ENCODE measurements at regions not wholly inside any gene's neighbourhood (a gene's known extent, or its start where the extent isn't known, plus 50 kb on each side); places are given as distances from the start of the nearest gene placed in this dataset.
"Not testable (repeated sequence)": the region's sequence is repeated elsewhere in the genome, so short reads cannot be mapped to it uniquely, and the experiment has no call there.

DNA sequence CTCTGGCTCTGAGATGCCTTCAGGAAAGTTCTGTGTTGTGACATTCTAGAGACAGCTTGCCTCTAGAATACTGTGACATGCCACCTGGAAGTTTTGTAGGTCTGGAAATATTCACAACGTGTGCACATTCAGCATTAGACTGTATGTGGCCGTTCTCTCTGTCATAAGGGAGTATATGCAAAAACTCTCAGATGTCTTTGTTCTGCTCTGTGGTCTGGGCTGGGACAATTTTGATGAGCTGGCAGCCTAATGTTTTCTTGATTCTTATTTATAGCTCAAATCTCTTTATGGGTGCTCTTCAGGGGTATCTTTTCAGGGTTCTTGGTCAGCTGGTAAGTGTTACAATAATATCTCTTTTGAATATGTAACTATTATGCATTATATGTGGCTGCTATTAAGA is 355.1 kb downstream of the PAX1 start:
- Histone ChIP-seq H3K36me3 (replicated peaks; ENCODE audit: control insufficient read depth, insufficient read depth, low read length) (no peaks in the 10 kb centered on the region), H3K4me3 (ENCODE audit: insufficient read depth, low read depth, low read length) (no peak overlapping the region), H3K27me3 (ENCODE audit: control insufficient read depth, insufficient read depth, low read length) (no peaks in the 10 kb centered on the region)
- DNase-seq, result no peak

DNA sequence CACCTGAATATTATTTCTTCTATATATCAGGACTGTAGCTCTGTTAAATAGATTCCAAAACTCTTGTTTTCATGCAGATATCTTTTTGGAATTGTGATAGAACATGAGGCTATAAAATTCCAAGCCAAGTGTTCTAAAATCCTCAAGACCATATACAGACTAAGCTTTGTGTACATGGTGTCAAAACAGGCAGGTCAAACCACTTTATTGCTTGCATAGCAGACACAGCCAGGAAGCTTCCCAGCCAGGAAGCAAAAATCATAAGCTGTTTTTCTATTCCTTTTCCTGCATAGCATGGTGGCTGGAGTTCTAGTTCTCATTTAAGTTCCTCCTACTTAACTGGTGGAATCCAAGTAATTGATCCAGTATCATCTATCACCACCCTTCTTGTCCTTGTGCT is 353.3 kb downstream of the PAX1 start:
- DNase-seq, result no peak
- Histone ChIP-seq H3K36me3 (replicated peaks; ENCODE audit: control insufficient read depth, insufficient read depth, low read length) (no peaks in the 10 kb centered on the region), H3K27me3 (ENCODE audit: control insufficient read depth, insufficient read depth, low read length) (no peaks in the 10 kb centered on the region), H3K4me3 (ENCODE audit: insufficient read depth, low read depth, low read length) (no peak overlapping the region)

DNA sequence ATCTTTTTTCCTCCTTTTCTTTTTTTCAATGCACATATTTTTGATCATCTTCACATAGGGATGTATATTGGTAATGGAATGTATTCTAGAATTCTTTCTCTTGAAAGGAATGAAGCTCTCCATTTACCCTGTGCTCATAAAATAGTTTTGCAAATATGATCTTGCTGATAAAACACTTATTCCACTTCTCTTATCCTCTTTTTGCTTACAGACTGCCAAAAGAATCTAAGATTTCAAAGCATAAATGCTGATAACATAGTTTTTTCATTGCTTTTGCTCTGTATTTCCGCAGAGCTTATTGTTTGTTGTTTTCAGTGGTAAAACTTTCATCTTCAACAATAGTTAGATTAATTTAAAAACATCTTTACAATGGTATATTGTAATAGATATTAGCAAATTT is 350.5 kb downstream of the PAX1 start:
- DNase-seq, result no peak
- Histone ChIP-seq H3K4me3 (ENCODE audit: insufficient read depth, low read depth, low read length) (no peak overlapping the region), H3K27me3 (ENCODE audit: control insufficient read depth, insufficient read depth, low read length) (no peaks in the 10 kb centered on the region), H3K36me3 (replicated peaks; ENCODE audit: control insufficient read depth, insufficient read depth, low read length) (no peaks in the 10 kb centered on the region)

DNA sequence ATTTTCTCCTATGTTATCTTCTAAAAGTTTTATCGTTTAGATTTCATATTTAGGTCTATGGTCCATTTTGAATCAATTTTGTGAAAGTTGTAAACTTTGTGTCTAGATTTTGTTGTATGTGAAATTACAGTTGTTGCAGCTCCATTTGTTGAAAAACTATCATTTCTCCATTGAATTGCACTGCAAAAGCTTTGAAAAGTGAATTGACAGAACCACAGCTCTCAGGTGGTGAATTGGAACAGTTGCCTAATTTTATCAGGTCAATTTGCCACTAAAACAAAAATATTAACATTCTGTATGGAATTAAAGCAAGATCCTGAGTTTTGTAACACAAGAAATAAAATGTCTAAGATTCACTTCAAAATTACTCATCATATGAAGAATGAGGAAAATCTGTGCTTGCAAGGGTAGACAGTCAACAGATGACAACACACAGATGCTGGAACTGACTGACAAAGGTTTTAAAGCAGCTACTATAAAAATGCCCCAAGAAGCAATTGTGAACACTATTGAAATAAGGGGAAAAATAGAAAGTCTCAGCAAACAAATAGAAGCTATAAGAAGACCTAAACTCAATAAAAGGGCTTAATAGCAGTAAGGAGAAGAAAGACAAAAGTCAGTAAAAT is 346.7 kb downstream of the PAX1 start:
- Histone ChIP-seq H3K27me3 (ENCODE audit: control insufficient read depth, insufficient read depth, low read length) (no peaks in the 10 kb centered on the region), H3K4me3 (ENCODE audit: insufficient read depth, low read depth, low read length) (no peak overlapping the region), H3K36me3 (replicated peaks; ENCODE audit: control insufficient read depth, insufficient read depth, low read length) (no peaks in the 10 kb centered on the region)
- DNase-seq, result no peak

DNA sequence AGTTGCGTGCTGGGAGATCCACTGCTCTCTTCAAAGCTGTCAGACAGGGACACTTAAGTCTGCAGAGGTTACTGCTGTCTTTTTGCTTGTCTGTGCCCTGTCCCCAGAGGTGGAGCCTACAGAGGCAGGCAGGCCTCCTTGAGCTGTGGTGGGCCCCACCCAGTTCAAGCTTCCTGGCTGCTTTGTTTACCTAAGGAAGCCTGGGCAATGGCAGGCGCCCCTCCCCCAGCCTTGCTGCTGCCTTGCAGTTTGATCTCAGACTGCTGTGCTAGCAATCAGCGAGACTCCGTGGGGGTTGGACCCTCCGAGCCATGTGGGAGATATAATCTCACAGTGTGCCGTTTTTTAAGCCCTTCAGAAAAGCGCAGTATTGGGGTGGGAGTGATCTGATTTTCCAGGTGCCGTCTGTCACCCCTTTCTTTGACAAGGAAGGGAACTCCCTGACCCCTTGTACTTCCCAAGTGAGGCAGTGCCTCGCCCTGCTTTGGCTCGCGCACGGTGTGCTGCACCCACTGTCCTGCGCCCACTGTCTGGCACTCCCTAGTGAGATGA is 340.6 kb downstream of the PAX1 start:
- H3K36me3 ChIP-seq (replicated peaks; ENCODE audit: control insufficient read depth, insufficient read depth, low read length); H3K27me3 ChIP-seq (ENCODE audit: control insufficient read depth, insufficient read depth, low read length); H3K4me3 ChIP-seq (ENCODE audit: insufficient read depth, low read depth, low read length); DNase-seq: not testable (repeated sequence)

DNA sequence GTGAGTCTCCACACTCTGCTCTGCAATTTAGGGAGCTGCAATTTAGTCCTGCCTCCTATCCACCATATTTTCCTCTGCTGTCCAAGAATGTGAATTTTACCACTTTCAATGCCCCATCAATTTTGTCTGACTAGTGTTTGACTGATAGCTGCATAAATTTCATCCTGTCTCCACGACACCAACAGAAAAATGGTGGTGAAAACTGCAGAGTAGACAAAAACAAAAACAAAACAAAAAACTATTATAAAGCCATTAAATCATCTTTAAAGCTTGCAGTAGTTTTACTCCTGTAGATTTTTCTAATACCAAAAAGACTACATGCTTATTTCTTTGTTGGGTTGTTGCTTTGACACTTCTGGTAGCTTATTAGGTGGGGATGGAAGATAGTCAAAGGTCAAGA is 322.0 kb downstream of the PAX1 start:
- Histone ChIP-seq H3K4me3 (ENCODE audit: insufficient read depth, low read depth, low read length) (no peak overlapping the region), H3K27me3 (ENCODE audit: control insufficient read depth, insufficient read depth, low read length) (no peaks in the 10 kb centered on the region), H3K36me3 (replicated peaks; ENCODE audit: control insufficient read depth, insufficient read depth, low read length) (no peaks in the 10 kb centered on the region)
- DNase-seq, result no peak

DNA sequence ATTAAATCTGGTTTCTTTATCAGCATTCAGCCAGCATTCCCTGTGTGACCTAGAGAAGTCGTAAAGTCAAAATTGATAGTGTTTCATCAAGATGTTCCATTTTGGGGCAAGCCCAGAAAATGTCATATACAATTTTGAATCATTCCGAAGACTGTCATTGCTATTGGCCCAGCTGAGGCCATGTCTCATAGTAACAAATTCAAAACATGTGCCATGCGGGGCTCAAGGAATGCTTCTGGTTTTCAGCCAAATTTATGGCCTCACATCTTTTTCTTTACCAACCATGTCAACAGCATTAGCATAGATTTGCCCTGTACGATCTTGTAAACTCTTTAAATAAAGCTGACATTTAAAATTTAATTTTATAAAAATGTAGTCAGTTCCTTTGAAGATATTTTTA is 314.7 kb downstream of the PAX1 start:
- DNase-seq, result no peak
- no peak overlapping the region for H3K4me3 ChIP-seq (ENCODE audit: insufficient read depth, low read depth, low read length)

DNA sequence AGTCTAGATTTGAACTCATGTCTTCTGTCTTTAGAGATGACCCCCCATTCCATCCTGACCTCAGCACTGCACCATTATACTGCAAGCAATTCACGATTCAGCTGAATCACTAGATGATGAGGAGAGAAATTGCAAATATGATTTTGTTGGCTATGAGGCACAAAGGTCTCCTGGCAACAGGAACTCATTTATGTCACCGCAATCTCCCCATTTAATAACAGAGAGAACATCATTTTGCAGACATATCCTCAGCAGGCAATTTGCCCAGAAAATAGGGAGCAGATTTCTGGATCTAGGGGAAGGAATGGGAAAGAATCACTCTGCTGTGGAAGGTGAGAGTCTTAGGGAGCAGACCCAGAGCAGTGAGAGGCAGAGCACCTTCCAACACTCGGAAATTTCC is 303.0 kb downstream of the PAX1 start:
- no peak for DNase-seq
- H3K27me3 ChIP-seq (ENCODE audit: control insufficient read depth, insufficient read depth, low read length), result no peaks in the 10 kb centered on the region
- H3K4me3 ChIP-seq (ENCODE audit: insufficient read depth, low read depth, low read length), result no peak overlapping the region
- H3K36me3 ChIP-seq (replicated peaks; ENCODE audit: control insufficient read depth, insufficient read depth, low read length), result no peaks in the 10 kb centered on the region

More for the DNA sequence above, 314.7 kb downstream of the PAX1 start:
- H3K36me3 ChIP-seq (replicated peaks; ENCODE audit: control insufficient read depth, insufficient read depth, low read length), result no peaks in the 10 kb centered on the region
- H3K27me3 ChIP-seq (ENCODE audit: control insufficient read depth, insufficient read depth, low read length), result no peaks in the 10 kb centered on the region

DNA sequence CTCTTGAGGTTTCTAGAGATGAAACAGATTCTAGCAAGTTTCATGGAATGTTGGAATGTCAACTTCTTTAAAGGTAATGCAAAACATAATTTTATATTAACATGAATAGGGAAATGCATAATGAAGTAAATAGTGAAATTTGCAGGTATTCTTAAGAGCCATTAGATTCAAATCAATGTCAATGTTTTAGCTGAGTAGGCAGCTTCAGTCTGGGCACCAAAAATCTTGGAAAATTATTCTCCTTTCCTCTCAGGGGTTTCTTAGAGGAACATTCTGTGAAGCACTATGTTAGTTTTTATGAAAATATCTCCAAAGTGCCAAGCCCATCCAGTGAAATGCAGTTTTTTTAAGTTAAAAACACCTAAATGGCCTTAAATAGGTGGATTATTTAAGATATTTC is 300.8 kb downstream of the PAX1 start:
- Histone ChIP-seq H3K36me3 (replicated peaks; ENCODE audit: control insufficient read depth, insufficient read depth, low read length) (no peaks in the 10 kb centered on the region), H3K4me3 (ENCODE audit: insufficient read depth, low read depth, low read length) (no peak overlapping the region), H3K27me3 (ENCODE audit: control insufficient read depth, insufficient read depth, low read length) (no peaks in the 10 kb centered on the region)
- no peak for DNase-seq

DNA sequence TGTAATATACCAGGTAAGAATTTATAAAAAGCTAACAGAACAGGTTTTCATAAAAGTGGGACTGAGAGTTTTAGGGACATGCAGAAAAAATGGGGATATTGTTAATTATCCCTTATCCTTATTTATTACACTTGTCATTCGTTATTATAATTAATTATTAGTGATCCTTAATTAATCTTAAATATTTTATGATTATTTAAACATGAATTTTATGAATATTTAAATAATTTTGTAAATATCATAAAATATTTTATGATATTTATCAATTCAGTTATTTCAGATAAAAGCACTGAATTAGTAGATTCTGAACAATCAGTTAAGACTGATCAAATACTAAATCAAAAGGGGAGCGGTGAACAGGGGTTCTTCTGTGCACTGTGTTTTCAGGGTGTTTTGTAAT is 300.1 kb downstream of the PAX1 start:
- no peaks in the 10 kb centered on the region for H3K36me3 ChIP-seq (replicated peaks; ENCODE audit: control insufficient read depth, insufficient read depth, low read length)
- no peak for DNase-seq
- no peak overlapping the region for H3K4me3 ChIP-seq (ENCODE audit: insufficient read depth, low read depth, low read length)
- no peaks in the 10 kb centered on the region for H3K27me3 ChIP-seq (ENCODE audit: control insufficient read depth, insufficient read depth, low read length)

DNA sequence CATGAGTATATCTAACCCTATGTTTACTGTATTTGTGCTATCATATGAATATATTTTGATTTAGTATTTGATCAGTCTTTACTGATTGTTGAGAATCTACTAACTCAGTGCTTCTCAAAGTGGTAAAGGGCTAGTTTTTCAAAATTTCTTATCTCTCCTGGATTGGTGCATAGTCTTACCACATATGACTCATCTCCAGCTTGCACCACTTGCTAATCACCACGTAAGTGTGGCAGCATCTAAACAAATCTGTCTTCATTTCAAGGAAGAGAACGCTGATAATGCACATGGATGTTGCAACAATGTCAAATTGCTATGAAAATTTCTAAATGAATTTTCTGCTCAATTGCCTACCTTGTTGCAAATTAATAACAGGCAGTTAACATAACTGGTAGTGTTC is 299.5 kb downstream of the PAX1 start:
- Histone ChIP-seq H3K36me3 (replicated peaks; ENCODE audit: control insufficient read depth, insufficient read depth, low read length) (no peaks in the 10 kb centered on the region), H3K4me3 (ENCODE audit: insufficient read depth, low read depth, low read length) (no peak overlapping the region), H3K27me3 (ENCODE audit: control insufficient read depth, insufficient read depth, low read length) (no peaks in the 10 kb centered on the region)
- DNase-seq, result no peak

DNA sequence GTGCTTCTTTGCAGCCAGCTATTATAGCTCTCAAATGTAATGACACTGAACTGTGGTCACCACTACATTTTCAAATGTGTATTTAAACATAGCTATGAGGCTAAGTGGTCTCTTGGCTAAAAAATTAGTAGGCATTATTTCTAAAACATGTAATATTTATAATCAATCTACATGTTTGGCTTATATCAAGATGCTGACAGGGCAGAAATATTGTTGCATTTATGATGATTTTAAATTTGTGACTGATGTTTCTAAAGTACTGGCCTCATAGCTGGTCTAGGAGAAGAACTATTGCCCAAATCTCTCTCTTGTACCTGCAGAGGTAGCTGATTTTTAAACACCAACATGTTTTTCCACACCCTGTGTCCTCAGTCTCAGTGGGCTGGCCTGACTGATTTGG is 298.2 kb downstream of the PAX1 start:
- H3K36me3 ChIP-seq (replicated peaks; ENCODE audit: control insufficient read depth, insufficient read depth, low read length), result no peaks in the 10 kb centered on the region
- H3K27me3 ChIP-seq (ENCODE audit: control insufficient read depth, insufficient read depth, low read length), result no peaks in the 10 kb centered on the region
- H3K4me3 ChIP-seq (ENCODE audit: insufficient read depth, low read depth, low read length), result no peak overlapping the region
- DNase-seq, result no peak

DNA sequence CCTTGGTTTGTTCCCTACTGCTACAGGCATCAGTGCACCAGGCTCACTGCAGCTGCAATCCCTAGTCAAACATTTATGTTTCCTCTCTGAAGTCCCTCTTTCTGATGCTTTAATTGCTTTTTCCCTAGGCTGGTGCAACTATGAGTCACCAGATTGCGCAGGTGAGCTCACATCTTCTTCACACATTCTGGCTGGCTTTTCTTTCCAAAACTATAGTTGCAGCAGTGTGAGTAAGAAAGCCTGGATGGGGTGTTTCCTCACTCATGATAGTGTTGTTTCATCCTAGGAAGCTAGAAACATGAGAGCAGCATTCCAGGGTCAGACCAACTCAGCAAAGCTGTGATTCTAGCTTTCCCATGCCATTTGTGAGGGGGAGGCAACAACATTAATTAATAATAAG is 296.4 kb downstream of the PAX1 start:
- H3K27me3 ChIP-seq (ENCODE audit: control insufficient read depth, insufficient read depth, low read length), result no peaks in the 10 kb centered on the region
- no peak overlapping the region for H3K4me3 ChIP-seq (ENCODE audit: insufficient read depth, low read depth, low read length)

DNA sequence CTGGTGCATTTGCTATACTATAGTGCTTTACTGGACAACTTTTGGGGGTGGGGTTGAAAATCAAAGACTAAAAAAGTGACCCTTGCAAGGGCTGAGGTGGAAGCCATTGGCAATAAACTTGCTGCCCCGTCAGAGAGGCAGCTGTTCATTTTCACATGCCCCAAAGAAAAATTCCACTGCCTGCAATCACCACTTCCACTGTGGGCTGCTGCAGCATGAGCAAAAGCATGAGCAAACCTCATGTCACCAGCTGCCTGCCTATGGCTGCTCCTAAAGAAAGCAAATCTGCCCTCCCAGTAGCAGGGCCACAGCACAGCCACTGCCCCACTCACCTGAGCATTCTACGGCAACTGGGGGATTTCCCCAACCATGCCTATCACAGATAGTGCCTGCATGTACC is 290.0 kb downstream of the PAX1 start:
- DNase-seq, result no peak
- H3K27me3 ChIP-seq (ENCODE audit: control insufficient read depth, insufficient read depth, low read length), result no peaks in the 10 kb centered on the region
- no peak overlapping the region for H3K4me3 ChIP-seq (ENCODE audit: insufficient read depth, low read depth, low read length)
- no peaks in the 10 kb centered on the region for H3K36me3 ChIP-seq (replicated peaks; ENCODE audit: control insufficient read depth, insufficient read depth, low read length)

More for the DNA sequence above, 296.4 kb downstream of the PAX1 start:
- DNase-seq, result no peak
- no peaks in the 10 kb centered on the region for H3K36me3 ChIP-seq (replicated peaks; ENCODE audit: control insufficient read depth, insufficient read depth, low read length)

DNA sequence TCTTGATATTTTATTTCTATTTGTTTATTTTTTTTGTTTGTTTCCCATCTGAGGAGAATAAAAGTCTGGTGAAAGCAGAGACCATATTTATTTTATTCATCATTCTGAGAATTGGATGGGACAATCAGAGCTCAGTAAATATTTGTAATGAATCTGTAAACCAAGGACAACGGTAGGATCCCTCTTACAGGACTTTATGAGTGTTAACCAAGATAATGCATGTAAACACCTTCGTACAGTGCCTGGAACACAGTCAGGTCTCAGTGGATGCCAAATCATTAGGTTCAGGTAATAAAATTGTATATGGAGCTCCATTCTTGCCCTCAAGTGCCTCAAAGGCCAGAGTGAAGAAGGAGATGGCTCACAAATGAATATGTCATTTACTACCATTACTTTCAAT is 288.7 kb downstream of the PAX1 start:
- DNase-seq, result no peak
- Histone ChIP-seq H3K27me3 (ENCODE audit: control insufficient read depth, insufficient read depth, low read length) (no peaks in the 10 kb centered on the region), H3K4me3 (ENCODE audit: insufficient read depth, low read depth, low read length) (no peak overlapping the region), H3K36me3 (replicated peaks; ENCODE audit: control insufficient read depth, insufficient read depth, low read length) (no peaks in the 10 kb centered on the region)

DNA sequence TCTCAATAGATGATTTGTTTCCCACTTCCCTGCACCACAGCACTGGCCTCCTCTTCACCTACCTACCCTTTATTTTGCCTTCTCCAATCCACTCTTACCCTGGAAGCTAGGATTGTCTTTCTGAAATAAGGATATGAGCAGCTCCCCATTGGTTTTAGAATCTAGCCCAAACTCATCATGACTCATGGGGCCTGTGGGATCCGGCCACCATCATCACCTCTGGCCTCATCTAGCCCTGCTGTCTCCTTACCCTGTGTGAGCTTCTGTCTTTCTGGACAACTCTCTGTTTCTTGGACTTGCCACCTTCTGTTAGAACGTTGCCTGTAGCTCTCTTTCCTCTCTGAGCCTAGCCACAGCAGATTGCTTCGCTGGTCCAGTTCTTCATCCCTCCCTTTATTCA is 277.1 kb downstream of the PAX1 start:
- H3K36me3 ChIP-seq (replicated peaks; ENCODE audit: control insufficient read depth, insufficient read depth, low read length), result no peaks in the 10 kb centered on the region
- DNase-seq, result no peak
- no peaks in the 10 kb centered on the region for H3K27me3 ChIP-seq (ENCODE audit: control insufficient read depth, insufficient read depth, low read length)
- H3K4me3 ChIP-seq (ENCODE audit: insufficient read depth, low read depth, low read length), result no peak overlapping the region
